Panc1 (cell line): ENCODE measurements at regions not wholly inside any gene's neighbourhood (a gene's known extent, or its start where the extent isn't known, plus 50 kb on each side); places are given as distances from the start of the nearest gene placed in this dataset.

Experiments
- ATAC-seq: fragments of 200-7000 bp; cut with Tn5 transposase; 2 replicates; pipeline ENCODE4 v1.9.1; 2020; ENCODE audit warnings: mild to moderate bottlenecking, moderate library complexity
- BruUV-seq: library from RNA; stranded (reverse); fragments of 400-500 nt; replicated peaks from 2 replicates; lab custom pipeline; 2021; lab: Mats Ljungman, UMichigan
- CTCF ChIA-PET: fragments of 300-600 bp; sonication (Branson Sonifier 250); formaldehyde crosslinking; loops from one replicate; lab custom pipeline; 2022; ENCODE audit warnings: antibody characterized with exemption; lab: Charles Lee
- POLR2A ChIA-PET: fragments of 300-600 bp; sonication (Branson Sonifier 250); formaldehyde crosslinking; loops from one replicate; lab custom pipeline; 2022; ENCODE audit warnings: antibody characterized with exemption; lab: Charles Lee
- DNase-seq: peaks from one replicate; pipeline ENCODE4 v3.0.0-alpha.2; 2010; ENCODE audit warnings: low read depth, low spot score
- H3K27ac ChIP-seq: 2 replicates; pipeline ENCODE4 v1.5.1; 2011; ENCODE audit warnings: mild to moderate bottlenecking, low read length, inconsistent platforms
- H3K27me3 ChIP-seq: fragments of 200-500 bp; sonication (Bioruptor generic); 2 replicates; pipeline ENCODE4 v1.6.0; 2014; ENCODE audit warnings: low read length, inconsistent platforms; ENCODE audit not compliant: control insufficient read depth, insufficient read depth
- H3K36me3 ChIP-seq: fragments of 200-500 bp; sonication (Bioruptor generic); 2 replicates; pipeline ENCODE4 v1.5.1; 2014; ENCODE audit warnings: inconsistent platforms, mild to moderate bottlenecking, low read length, moderate library complexity; ENCODE audit not compliant: control insufficient read depth, insufficient read depth
- H3K4me1 ChIP-seq: 2 replicates; pipeline ENCODE4 v1.5.1; 2011; ENCODE audit warnings: inconsistent platforms, mild to moderate bottlenecking, low read length, moderate library complexity; ENCODE audit not compliant: control insufficient read depth, insufficient read depth
- H3K4me3 ChIP-seq, 2 experiments: 2 replicates each; pipeline ENCODE4 v1.5.1; 2011 to 2012; ENCODE audit warnings: low read depth in 2 of 2, low read length in 2 of 2, mild to moderate bottlenecking in 2 of 2, inconsistent platforms in 1 of 2, moderate library complexity in 1 of 2
- H3K9me3 ChIP-seq: fragments of 200-500 bp; sonication (Bioruptor generic); 2 replicates; pipeline ENCODE4 v1.5.1; 2014; ENCODE audit warnings: low read depth, mild to moderate bottlenecking, inconsistent platforms, low read length, moderate library complexity; ENCODE audit not compliant: control insufficient read depth, insufficient read depth
- POLR2AphosphoS5 ChIP-seq: IDR thresholded peaks from 2 replicates; pipeline ENCODE4 v1.6.1; 2012; ENCODE audit warnings: mild to moderate bottlenecking, low read depth, low read length, moderate library complexity
- REST ChIP-seq, 2 experiments: IDR thresholded peaks; 2 replicates each; pipeline ENCODE4 v1.6.1; 2011 to 2012; ENCODE audit warnings: low read depth in 2 of 2, control low read depth in 1 of 2, low read length in 1 of 2, mild to moderate bottlenecking in 1 of 2, moderate library complexity in 1 of 2; ENCODE audit not compliant: insufficient read depth in 1 of 2
- SIN3A ChIP-seq: IDR thresholded peaks from 2 replicates; pipeline ENCODE4 v1.6.1; 2012; ENCODE audit warnings: low read depth, mild to moderate bottlenecking, low read length, moderate library complexity, borderline replicate concordance; ENCODE audit not compliant: insufficient read depth
- TCF7L2 ChIP-seq: IDR thresholded peaks from 2 replicates; pipeline ENCODE4 v1.6.1; 2011; ENCODE audit warnings: mild to moderate bottlenecking, low read depth, low read length, inconsistent platforms
- in situ Hi-C: cut with HindIII; loops from 2 replicates; pipeline ENCODE4 v1.10.0; 2016; ENCODE audit warnings: low sequenced_read_pairs, low pct_unique_long_range_greater_than_20kb
- intact Hi-C: fragments of 100-400 bp; cut with micrococcal nuclease; formaldehyde crosslinking; loops from one replicate; pipeline ENCODE4 v1.10.0; 2022; ENCODE audit not compliant: unreplicated experiment
- TF ChIP-seq, protein P1 (sequence below): fragments of 450-650 bp; IDR thresholded peaks from 2 replicates; pipeline ENCODE4 v1.5.1; 2017; ENCODE audit warnings: mild to moderate bottlenecking

DNA sequence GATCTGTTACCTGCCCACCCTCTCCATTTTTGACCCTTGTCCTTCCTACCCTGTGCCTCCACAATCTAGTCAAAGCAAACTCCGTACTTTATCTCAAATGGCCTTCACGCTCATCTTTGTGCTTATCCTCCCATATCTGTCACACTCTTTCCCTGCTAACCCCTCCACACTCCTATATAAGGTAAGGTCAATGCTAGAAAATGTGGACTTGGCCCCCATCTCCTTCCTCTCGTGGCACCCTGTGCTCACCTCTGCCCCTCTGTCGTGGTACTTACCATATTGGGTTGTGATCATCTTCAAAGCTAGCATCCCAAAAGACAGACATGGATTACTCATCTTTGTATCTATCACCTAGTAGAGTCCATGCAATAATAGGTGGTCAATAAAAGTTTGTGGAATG lies 127.6 kb upstream of the FOXQ1 start:
- BruUV-seq = no TSS peak
- TF ChIP-seq TCF7L2 (no peak), SIN3A (no peak), POLR2AphosphoS5 (no peak), REST (IDR thresholded peaks at IDR 0.05; ENCODE audit: insufficient read depth in 1 of 2, low read depth in 2 of 2, low read length in 1 of 2) (no peak)
- TF ChIP-seq, protein P1, sequence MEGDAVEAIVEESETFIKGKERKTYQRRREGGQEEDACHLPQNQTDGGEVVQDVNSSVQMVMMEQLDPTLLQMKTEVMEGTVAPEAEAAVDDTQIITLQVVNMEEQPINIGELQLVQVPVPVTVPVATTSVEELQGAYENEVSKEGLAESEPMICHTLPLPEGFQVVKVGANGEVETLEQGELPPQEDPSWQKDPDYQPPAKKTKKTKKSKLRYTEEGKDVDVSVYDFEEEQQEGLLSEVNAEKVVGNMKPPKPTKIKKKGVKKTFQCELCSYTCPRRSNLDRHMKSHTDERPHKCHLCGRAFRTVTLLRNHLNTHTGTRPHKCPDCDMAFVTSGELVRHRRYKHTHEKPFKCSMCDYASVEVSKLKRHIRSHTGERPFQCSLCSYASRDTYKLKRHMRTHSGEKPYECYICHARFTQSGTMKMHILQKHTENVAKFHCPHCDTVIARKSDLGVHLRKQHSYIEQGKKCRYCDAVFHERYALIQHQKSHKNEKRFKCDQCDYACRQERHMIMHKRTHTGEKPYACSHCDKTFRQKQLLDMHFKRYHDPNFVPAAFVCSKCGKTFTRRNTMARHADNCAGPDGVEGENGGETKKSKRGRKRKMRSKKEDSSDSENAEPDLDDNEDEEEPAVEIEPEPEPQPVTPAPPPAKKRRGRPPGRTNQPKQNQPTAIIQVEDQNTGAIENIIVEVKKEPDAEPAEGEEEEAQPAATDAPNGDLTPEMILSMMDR = no peak
- POLR2A ChIA-PET = no interaction called here
- intact Hi-C loops (no loop called here), in situ Hi-C loops (no loop called here)
- Histone ChIP-seq H3K9me3 (no peaks in the 10 kb centered on the region), H3K4me3 (no peak overlapping the region), H3K27me3 (peaks cover 9% of the 10 kb centered on the region), H3K36me3 (no peaks in the 10 kb centered on the region), H3K27ac (no peak overlapping the region), H3K4me1 (no peaks in the 10 kb centered on the region)
- no peak for ATAC-seq
- DNase-seq = no peak
- CTCF ChIA-PET = no interaction called here

- no peak for ATAC-seq
- CTCF ChIA-PET = no interaction called here
These were observed 129.0 kb upstream of the FOXQ1 start for GRCh38 chr6:1182722-1183521.

More at GRCh38 chr6:1182722-1183521, 129.0 kb upstream of the FOXQ1 start:
- no TSS peak for BruUV-seq
- in situ Hi-C loops (no loop called here), intact Hi-C loops (no loop called here)
- no peak overlapping the region for H3K4me3 ChIP-seq
- TF ChIP-seq, protein P1 = no peak
- no peak for TF ChIP-seq SIN3A
- no peak for TF ChIP-seq REST (IDR thresholded peaks at IDR 0.05; ENCODE audit: insufficient read depth in 1 of 2, low read depth in 2 of 2, low read length in 1 of 2)
- TF ChIP-seq TCF7L2 = no peak
- TF ChIP-seq POLR2AphosphoS5 = no peak
- H3K27me3 ChIP-seq = peaks cover 9% of the 10 kb centered on the region
- no peak for DNase-seq
- H3K36me3 ChIP-seq = no peaks in the 10 kb centered on the region
- no peaks in the 10 kb centered on the region for H3K9me3 ChIP-seq
- POLR2A ChIA-PET = no interaction called here
- H3K27ac ChIP-seq = no peak overlapping the region
- H3K4me1 ChIP-seq = no peaks in the 10 kb centered on the region
